ENCODE measurements at regions not wholly inside any gene's neighbourhood (a gene's known extent, or its start where the extent isn't known, plus 50 kb on each side); places are given as distances from the start of the nearest gene placed in this dataset.

DNA sequence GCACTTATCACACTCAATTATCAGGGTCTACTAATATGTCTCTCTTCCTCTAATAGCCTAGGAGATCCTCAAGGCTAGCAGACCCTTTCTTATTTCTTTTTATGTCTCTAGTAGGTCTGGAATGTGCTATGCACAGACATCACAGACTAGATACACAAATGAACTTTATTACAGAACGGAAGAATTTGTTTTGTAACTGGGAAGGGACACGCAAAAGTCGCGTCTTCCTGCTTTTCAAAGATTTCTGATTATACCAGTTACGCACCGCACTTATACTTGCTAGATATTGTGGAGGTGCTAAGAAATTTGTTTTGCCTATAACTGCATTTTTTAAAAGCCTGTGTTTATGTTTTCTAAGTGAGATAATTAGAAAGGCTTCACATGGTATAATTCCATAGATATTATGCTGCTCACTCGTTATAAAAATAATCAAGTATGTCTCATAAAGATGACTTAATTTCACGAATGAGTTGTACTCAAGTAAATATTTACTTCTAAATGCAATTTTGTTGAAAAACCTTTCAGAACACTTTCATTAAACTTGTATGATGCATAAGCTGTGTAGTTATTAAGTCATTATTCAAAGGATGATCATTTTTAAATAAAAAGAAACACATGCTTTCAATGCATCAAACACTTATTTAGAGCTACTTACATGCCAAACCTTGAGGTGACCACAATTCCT lies 662.6 kb downstream of the ACTL7B start:
- no peak overlapping the region for H3K27ac ChIP-seq
- no peak for DNase-seq (ENCODE audit: low read depth, low spot score)

DNA sequence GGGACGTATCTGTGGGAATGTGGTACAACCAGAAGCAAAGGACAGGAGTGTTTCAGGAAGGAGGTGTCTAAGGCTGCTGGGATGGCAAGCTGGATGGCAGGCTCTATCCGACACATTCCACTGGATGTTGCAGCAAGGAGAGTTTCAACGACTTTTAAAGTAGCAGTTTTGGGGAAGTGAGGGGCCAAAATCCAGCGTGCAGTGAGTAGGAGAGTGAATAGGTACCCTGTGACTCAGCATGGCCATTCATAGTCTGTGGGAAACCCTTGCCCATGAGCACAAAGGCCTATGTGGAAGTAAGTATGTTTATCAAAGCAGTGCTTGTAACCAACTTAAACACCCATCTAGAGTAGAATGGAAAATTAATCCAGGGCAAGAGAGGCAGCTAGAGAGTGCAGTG lies 664.7 kb downstream of the ACTL7B start:
- DNase-seq (ENCODE audit: low read depth, low spot score): no peak
- no peak overlapping the region for H3K27ac ChIP-seq

DNA sequence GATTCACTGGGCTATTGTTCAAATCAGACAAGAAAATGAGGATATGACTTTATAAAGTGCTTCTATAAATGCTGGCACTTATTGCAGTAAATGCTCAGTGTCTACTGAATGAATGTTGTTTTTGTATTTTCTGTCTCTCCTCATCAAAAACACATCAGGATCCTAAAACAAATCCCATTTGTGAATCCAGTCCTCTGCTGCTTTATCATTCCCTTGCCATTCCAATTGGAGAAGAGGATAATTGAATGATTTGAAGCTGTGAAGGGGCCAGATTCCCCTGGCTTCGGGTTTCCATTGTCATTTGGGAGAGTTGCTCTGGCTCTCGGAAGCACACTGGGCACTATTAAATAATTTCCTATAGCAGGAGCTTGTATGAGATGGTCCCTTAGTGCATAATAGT lies 666.8 kb downstream of the ACTL7B start:
- no peak for DNase-seq (ENCODE audit: low read depth, low spot score)
- H3K27ac ChIP-seq: no peak overlapping the region

DNA sequence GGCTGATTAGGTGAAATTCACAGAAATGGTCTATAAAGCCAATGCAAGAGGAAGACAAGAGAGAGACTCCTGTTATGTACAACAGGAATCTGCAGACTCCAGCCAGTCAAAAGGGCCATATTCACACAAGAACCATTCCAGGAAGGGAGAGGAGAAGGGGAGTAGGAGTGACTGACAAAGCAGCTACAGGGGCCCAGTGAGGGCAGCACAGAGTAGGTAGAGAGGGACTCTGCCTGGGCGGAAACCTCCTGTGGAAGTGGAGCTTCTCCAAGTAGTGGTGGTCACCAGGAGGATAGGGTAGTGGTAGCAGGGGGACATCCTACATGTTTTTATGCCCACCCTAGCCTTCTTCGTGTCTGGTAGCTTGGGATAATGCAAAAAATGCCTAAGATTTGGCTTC lies 667.3 kb downstream of the ACTL7B start:
- no peak for DNase-seq (ENCODE audit: low read depth, low spot score)
- no peak overlapping the region for H3K27ac ChIP-seq

DNA sequence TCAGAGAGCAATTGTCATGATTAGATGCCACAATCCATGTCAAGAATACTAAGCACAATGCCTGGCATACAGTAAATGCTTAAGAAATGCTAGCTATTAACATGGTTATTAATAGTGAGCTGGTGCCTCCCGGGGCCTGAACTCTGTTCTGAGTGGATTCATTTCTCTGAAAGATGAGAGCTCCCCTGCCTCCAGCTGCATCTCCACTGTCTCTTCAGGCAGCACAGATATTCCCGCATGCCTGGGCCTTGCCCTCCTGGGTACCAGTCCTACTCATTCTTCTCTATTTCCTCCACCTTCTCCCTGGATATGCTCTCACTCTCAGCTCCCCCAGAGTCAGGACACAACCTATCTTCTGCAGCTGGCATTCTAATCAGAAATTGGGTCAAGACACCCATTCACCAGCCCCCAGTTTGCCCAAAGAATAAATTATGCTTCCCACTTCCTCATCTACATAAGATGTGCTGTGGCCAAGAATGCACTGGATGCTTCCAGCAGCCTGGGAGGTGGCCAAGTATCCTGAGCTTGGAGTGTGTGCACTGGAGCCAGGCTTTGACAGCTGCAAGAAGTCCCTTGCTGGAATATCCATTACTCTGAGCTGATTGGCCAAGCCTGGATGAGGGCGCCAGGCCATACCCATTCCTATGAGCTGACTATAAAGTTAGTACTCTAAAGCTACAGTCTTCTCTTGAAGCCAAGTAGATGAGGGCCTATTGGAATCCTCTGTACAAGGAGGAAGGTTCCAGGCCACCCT lies 669.0 kb downstream of the ACTL7B start:
- DNase-seq (ENCODE audit: low read depth, low spot score): no peak
- H3K27ac ChIP-seq: no peak overlapping the region

DNA sequence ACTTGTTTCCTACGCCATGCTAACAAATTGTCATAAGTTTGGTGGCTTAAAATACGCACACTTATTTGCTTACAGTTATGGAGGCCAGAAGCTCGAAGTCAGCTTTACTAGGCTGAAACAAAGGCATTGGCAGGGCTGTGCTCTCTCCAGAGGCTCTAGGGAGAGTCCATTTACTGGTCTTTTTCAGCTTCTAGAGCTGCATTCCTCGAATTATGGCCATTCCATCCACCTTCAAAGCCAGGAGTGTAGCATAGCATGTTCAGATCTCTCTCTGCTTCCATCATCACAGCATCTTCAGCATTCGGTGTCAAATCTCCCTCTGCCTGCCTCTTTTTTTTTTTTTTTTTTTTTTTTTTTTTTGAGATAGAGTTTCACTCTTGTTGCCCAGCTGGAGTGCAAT lies 670.2 kb downstream of the ACTL7B start:
- H3K27ac ChIP-seq: peak overlapping the region; percentile 92
- DNase-seq (ENCODE audit: low read depth, low spot score): no peak

DNA sequence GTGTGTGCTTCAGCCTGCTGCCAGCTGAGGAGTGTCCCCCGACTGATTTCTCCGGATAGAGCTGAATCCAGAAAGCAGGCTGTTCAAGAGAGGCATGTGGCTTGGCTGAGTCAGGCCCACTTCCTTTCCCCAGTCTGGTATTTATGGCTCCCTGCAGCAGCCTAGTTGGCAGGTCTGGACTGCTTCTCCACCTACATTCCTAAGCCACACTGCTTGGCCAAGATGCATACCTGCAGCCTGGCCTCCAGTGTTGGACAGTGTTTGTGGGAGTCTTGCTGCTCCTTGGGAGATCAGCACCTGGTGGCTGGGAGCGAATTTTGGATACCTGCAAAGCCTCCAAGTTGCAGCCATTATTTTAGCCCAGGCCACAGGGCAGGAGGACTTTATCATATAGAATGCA lies 670.8 kb downstream of the ACTL7B start:
- peak overlapping the region; percentile 92 for H3K27ac ChIP-seq
- DNase-seq (ENCODE audit: low read depth, low spot score): peak; percentile 83

DNA sequence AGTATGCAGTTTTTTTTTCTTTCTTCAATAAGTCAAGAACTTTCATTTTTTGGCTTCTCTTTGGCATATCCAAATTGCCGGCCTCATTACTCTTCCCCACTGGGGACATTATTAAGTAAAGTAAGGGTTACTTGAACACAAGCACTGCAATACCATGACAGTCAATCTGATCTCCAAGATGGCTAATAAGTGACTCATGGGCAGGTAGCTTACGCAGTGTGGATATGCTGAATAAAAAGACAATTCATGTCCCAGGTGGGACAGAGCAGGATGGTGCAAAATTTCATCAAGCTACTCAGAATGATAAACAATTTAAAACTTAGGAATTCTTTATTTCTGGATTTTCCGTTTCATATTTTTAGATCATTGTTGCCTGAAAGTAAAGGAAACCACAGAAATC lies 671.8 kb downstream of the ACTL7B start:
- peak overlapping the region; percentile 92 for H3K27ac ChIP-seq
- no peak for DNase-seq (ENCODE audit: low read depth, low spot score)

DNA sequence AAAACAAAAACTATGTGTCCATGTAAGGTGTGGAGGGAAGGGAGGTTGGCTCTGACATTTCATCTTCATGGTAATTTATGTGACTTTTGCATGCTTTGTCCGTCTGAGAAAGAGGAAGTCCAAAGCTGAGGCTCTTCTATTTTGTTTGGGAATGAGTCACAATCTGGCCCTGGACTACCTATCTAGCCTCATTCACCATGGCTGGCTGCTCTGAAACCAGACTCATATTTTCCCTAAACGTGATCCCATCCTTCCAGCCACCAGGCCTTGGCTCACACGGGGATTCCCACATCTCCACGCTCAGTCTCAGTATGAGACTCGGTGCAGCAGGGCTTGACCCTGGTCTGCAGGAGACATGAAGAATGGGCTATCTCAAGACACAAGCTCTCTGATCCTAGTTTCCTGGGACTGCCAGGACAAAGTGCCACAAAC lies 672.8 kb downstream of the ACTL7B start:
- peak overlapping the region; percentile 92 for H3K27ac ChIP-seq
- no peak for DNase-seq (ENCODE audit: low read depth, low spot score)

DNA sequence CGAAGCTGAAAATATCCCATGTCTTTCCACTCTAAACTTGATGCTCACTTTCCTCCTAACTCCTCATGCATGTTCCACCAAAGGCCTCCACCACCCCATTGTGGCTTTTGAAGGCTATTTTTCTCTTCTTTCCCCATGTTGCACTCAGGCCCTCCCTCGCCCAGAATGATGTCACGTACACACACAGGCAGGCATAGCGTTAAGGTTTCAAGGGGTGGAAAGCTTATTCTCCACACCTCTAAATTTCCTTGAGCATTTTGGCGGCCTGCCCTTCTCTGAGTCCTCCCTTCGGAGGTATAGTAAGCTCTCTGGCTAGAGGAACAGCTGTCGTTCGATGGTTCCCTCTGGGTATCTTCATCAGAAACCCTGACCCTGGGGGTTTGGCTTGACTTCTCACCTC lies 673.5 kb downstream of the ACTL7B start:
- no peak overlapping the region for H3K27ac ChIP-seq
- DNase-seq (ENCODE audit: low read depth, low spot score): no peak

DNA sequence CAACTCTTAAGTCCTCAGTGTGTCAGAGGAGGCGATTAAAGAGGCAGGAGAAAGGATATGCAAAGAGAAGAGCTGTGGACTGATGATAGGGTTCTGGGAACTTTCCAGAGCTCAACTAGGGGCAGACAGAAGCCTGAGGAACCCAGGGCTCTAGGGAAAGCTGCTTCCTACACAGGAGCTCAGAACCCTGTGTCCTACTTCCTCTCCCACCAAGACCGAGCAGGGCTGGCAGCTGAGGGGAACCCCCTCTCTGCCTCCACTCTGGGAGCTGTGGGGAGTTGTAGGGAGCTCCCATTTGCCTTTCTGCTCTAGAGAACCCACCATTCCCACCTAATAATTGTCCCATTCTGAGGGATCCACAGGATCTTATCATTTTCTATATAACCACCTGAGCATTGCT lies 674.3 kb downstream of the ACTL7B start:
- H3K27ac ChIP-seq: no peak overlapping the region
- no peak for DNase-seq (ENCODE audit: low read depth, low spot score)

DNA sequence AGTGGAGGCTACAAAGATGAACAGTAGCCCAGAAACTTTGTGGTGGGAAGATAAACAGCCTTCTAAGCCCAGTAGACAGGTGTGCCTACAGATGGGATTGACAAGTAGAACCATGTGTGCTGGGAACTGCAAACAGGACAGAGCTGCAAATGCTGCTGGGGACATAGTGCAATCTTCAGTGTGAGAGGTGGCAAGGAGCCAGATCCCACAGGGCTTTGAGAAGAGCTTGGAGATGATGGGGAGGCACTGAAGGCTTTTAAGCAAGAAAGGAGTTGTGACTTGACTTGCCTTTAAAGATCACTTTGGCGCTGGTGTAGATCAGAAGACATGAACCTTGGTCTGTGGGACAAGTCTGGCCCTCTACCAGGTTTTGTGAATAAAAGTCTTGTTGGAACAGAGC lies 675.2 kb downstream of the ACTL7B start:
- H3K27ac ChIP-seq: no peak overlapping the region
- DNase-seq (ENCODE audit: low read depth, low spot score): no peak

DNA sequence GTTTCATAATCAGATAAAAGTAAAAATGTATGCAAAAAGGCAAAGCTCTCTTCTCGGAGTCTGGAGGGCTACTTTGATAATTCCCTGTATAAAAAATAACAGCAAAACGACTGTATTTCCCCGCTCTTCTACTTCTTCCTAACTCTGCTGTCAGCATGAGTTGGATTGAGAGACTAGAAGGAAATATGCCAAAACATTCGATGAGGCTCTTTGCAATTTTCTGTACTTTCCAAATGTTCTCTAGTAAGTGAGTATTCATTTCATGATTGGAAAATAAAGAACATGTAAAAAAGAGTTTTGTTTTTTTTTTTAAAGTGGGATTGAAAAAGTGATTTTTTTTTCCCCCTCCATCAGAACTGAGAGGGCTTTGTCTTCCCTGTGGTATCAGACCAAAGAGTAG lies 677.5 kb downstream of the ACTL7B start:
- DNase-seq (ENCODE audit: low read depth, low spot score): no peak
- no peak overlapping the region for H3K27ac ChIP-seq

DNA sequence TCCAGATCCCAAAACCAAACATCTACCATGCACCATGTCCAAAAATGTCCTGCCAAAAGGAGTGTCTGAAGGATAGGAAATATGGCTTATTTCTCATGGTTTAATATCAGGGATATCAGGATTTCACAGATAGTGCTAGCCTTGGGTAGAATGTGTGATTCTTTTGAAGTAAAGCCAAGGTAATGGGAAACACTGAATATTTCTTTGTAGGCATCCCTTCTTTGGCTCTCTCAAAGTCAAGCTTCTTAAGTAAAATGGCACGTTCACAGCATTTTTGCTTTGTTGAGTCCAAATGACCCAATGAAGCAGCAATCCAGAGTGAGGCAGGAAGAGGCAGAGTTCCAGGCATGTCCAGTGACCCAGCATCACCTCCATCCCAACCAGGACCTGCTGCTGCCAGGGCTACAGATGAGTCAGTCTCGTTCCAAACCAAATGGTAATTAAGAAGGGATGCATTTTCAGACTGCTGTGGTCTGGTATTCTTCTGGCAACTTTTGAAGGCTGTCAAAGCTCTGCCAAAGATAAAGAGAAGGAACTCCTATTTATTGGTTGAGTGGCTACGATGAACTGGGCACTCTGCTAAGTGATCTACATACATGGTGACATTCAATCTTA lies 678.8 kb upstream of the KLF4 start:
- no peak for DNase-seq (ENCODE audit: low read depth, low spot score)
- H3K27ac ChIP-seq: no peak overlapping the region

DNA sequence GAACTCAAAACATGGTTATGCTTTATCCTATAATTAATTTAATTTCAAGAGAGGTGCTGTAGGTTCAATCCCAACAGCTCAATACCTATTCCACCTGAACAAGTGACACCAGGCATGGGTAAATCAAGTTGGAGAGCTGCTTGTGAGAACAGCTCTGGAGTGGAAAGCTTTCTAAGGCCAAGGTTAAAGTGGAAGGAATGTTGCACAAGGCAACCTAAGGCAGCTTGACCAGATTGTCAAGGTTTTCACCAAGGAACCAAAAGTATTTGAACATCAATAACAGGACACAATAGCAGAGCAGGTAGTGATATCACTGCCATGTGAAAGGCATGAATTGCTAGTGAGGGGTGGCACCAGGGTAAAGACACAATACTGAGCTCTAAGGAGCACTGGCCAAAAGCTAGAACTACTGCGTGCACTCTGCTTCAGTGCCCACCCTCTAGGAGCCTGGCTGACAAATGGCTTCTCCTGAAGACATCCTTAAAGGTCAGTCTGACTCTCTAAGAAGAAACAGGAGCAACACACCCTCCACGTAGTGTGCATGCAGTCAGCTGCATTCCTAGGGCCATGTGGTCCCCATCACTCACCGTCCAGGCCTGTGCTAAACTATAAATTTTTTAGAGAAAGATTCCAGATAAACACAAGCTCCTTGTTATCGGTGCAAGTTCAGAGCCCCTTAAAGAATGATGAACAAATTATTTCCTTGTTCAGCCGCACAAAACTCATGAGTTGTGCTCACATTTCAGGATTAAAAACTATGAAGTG lies 677.7 kb upstream of the KLF4 start:
- no peak for DNase-seq (ENCODE audit: low read depth, low spot score)
- H3K27ac ChIP-seq: no peak overlapping the region

DNA sequence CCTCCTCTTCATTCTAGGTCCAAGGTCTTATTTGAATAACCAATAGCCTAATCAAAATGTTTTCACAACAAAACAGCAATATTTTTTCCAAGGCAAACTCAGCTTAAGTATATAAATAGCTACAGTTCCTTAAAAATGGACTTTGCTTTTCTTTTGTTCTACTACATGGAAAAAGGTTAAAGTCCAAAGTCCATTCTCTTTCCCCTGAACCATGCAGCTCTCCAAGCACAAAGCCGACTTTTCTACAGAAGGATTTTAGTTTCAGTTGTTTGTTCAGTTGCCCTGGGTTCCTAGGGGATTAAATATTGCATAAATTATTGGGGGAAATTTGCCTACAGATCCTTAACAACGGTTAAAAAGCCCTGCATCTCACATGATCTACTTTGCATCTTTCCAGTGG lies 677.0 kb upstream of the KLF4 start:
- no peak for DNase-seq (ENCODE audit: low read depth, low spot score)
- H3K27ac ChIP-seq: no peak overlapping the region

DNA sequence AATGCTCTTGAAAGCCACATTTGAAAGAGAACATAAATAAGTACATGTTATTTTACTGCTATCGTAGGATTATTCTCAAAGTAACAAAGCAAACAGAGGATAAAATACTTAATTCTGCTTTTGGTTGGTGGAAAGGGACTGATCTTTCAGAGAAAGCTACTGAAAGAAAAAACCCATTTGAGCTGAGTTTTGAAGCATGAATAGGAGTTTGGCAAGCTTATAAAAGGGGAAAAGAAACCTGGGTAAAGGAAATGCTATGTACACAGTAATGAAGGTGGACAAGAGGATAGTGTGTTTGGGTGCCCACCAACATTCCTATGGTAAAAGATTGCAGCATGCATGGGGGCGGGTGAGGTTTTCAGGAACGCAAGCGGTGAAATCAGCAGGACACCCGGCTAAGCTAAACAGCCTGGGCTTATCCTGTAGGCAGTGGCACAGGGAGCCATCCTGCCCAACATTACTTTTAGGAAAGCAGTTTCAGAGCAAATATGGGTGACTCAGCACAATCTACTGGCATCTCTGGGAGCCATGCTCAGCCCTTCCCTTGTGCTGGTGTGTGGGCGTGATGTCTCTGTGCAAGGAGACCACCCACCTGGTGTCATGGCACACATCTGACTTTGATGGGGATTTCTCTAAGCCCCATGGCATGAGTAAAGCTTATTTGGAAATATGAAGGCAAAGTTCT lies 673.9 kb upstream of the KLF4 start:
- no peak for DNase-seq (ENCODE audit: low read depth, low spot score)

DNA sequence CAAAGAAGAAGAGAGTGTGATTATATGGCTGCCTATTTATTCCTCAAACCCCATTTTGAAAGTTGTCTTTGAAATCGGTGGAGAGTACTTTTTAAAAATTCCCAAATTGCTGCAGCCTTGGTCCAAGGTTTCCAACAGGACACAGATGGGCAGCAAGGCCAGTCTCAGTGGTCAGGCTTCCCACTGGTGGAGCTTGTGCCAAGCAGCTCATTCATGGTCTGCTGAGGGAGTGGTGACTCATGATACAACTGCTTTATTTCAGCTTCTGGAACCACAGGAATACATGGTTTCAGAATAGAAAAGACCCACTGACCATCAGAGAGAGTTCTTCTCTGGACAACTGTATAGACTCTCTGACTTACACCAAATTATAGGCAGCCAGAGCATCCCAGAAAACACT lies 673.1 kb upstream of the KLF4 start:
- no peak for DNase-seq (ENCODE audit: low read depth, low spot score)
- H3K27ac ChIP-seq: no peak overlapping the region

More for the DNA sequence above, 673.9 kb upstream of the KLF4 start:
- no peak overlapping the region for H3K27ac ChIP-seq

DNA sequence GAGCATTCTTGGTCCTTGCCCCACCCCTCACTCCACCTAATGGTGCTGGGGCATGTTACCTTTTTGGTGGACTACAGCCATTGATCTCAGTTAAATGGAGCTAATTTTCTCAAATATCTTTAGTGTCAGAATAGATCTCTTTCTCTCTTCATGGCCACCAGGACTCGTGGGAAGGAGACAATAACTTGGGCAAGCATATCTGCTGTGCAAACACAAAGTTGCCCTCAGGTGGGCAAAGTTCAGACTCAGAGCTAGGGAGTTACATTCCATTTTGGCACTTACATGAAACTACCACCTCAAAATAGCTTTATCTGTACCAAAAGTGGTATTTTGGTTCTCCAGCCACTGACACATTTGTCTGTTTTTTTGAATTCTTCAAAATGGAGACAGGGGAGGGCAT lies 671.9 kb upstream of the KLF4 start:
- no peak for DNase-seq (ENCODE audit: low read depth, low spot score)
- H3K27ac ChIP-seq: no peak overlapping the region

DNA sequence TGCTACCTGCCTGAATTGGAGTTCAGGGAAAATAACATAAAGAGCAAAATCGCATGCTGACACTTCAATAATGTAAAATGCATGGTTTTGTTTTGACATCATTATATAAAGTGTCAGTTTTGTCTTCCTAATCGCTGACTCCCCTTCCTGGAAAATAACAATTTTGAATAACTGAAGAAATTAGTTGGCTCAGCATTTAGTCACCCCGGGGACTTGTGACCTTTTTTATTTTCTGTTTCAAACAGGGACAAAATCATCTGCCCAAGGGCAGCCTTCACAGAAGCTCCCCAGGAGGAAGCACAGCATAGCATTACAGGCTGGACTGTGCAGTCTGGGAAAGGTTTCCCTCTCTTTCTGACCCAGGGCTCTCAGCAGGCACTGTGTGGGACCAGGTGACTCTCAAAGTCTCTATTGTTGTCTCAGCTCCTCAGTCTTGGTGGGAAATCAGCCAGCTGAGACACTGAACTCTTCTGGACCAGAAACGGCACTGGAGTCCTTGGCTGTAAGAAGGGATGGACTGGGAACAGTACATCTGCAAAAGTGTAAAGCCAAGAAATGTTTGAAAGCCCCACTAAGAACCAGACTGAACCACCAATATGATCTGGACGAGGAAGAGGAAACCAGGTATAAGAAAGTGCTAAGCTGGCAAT lies 671.3 kb upstream of the KLF4 start:
- H3K27ac ChIP-seq: no peak overlapping the region
- no peak for DNase-seq (ENCODE audit: low read depth, low spot score)

All from epithelial cell of prostate (primary cell).